ENCODE measurements at regions not wholly inside any gene's neighbourhood (a gene's known extent, or its start where the extent isn't known, plus 50 kb on each side); places are given as distances from the start of the nearest gene placed in this dataset.

DNA sequence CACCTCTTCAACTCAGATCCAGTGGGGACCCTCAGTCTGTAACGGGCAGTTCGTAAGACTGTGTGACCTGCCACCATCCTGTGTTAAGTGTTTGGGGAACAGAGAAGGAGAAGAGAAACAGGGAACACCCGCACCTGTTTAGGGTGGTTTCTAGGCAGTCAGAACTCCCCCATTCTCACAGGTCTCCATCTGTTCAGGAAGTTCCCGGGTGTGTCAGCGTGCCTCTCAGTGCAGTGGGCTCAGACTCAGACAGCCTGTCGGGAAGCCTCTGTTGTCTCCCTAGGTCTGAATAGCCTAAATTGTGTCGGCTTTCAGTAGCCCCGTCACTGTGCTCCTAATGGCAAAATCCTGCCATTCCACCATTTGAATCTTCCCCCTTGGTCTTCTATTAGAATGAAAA, 256.6 kb downstream of the LOXHD1 start:
- TF ChIP-seq CTCF (IDR thresholded peaks at IDR 0.05) = no peak
- TF ChIP-seq POLR2A (IDR thresholded peaks at IDR 0.05) = no peak

Measured in Peyer's patch (tissue), 4 donors.